ENCODE measurements at regions not wholly inside any gene's neighbourhood (a gene's known extent, or its start where the extent isn't known, plus 50 kb on each side); places are given as distances from the start of the nearest gene placed in this dataset.
"Not testable (repeated sequence)": the region's sequence is repeated elsewhere in the genome, so short reads cannot be mapped to it uniquely, and the experiment has no call there.

GRCh38 chr1:203998571-203998970 lies 74.3 kb upstream of the SOX13 start:
- TF ChIP-seq, protein P1, sequence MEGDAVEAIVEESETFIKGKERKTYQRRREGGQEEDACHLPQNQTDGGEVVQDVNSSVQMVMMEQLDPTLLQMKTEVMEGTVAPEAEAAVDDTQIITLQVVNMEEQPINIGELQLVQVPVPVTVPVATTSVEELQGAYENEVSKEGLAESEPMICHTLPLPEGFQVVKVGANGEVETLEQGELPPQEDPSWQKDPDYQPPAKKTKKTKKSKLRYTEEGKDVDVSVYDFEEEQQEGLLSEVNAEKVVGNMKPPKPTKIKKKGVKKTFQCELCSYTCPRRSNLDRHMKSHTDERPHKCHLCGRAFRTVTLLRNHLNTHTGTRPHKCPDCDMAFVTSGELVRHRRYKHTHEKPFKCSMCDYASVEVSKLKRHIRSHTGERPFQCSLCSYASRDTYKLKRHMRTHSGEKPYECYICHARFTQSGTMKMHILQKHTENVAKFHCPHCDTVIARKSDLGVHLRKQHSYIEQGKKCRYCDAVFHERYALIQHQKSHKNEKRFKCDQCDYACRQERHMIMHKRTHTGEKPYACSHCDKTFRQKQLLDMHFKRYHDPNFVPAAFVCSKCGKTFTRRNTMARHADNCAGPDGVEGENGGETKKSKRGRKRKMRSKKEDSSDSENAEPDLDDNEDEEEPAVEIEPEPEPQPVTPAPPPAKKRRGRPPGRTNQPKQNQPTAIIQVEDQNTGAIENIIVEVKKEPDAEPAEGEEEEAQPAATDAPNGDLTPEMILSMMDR (IDR thresholded peaks at IDR 0.05; ENCODE audit: extremely low read depth in 1 of 2, insufficient read depth in 1 of 2, low read depth in 1 of 2, low read length in 2 of 2), result not testable (repeated sequence)
- not testable (repeated sequence) for TF ChIP-seq JUN (IDR thresholded peaks at IDR 0.05; ENCODE audit: borderline replicate concordance, insufficient read depth, insufficient read length, low read depth); POLR2A (IDR thresholded peaks at IDR 0.05; ENCODE audit: low read depth, low read length); EZH2 (IDR thresholded peaks at IDR 0.05; ENCODE audit: borderline replicate concordance, low read depth, low read length, severe bottlenecking); MAX (IDR thresholded peaks at IDR 0.05; ENCODE audit: insufficient read depth, insufficient read length)
